ENCODE measurements at regions not wholly inside any gene's neighbourhood (a gene's known extent, or its start where the extent isn't known, plus 50 kb on each side); places are given as distances from the start of the nearest gene placed in this dataset.

GRCh38 chr3:177917234-177917861, 618.9 kb upstream of the KCNMB2 start:
- H4K20me1 ChIP-seq (ENCODE audit: insufficient read depth, low read length), result no peaks in the 10 kb centered on the region
- H3K27ac ChIP-seq (ENCODE audit: low read depth, low read length), result no peak overlapping the region
- H3K4me2 ChIP-seq (ENCODE audit: insufficient read depth, low read length), result no peak overlapping the region
- H2AFZ ChIP-seq (ENCODE audit: low read length), result no peak overlapping the region
- no peak for TF ChIP-seq CTCF (IDR thresholded peaks at IDR 0.05; ENCODE audit: extremely low read depth, low read depth, low read length)
- DNase-seq (ENCODE audit: insufficient read length, low spot score, missing footprints), result no peak
- no peaks in the 10 kb centered on the region for H3K79me2 ChIP-seq (ENCODE audit: insufficient read depth, low read length)
- H3K4me1 ChIP-seq (ENCODE audit: insufficient read depth, low read length), result no peaks in the 10 kb centered on the region
- no peaks in the 10 kb centered on the region for H3K27me3 ChIP-seq (ENCODE audit: insufficient read depth, low read length)
- no peaks in the 10 kb centered on the region for H3K36me3 ChIP-seq (ENCODE audit: insufficient read depth, low read length)
- no peaks in the 10 kb centered on the region for H3K9me3 ChIP-seq (ENCODE audit: low read depth, low read length)
- H3K4me3 ChIP-seq (ENCODE audit: insufficient read depth, low read length), result no peak overlapping the region

- H3K4me2 ChIP-seq (ENCODE audit: insufficient read depth, low read length), result no peak overlapping the region
- H3K4me3 ChIP-seq (ENCODE audit: insufficient read depth, low read length), result no peak overlapping the region
- H3K36me3 ChIP-seq (ENCODE audit: insufficient read depth, low read length), result no peaks in the 10 kb centered on the region
- no peaks in the 10 kb centered on the region for H3K27me3 ChIP-seq (ENCODE audit: insufficient read depth, low read length)
- TF ChIP-seq CTCF (IDR thresholded peaks at IDR 0.05; ENCODE audit: extremely low read depth, low read depth, low read length), result no peak
- H3K79me2 ChIP-seq (ENCODE audit: insufficient read depth, low read length), result no peaks in the 10 kb centered on the region
- no peak for DNase-seq (ENCODE audit: insufficient read length, low spot score, missing footprints)
- no peaks in the 10 kb centered on the region for H4K20me1 ChIP-seq (ENCODE audit: insufficient read depth, low read length)
- H3K27ac ChIP-seq (ENCODE audit: low read depth, low read length), result no peak overlapping the region
- H2AFZ ChIP-seq (ENCODE audit: low read length), result no peak overlapping the region
- no peaks in the 10 kb centered on the region for H3K9me3 ChIP-seq (ENCODE audit: low read depth, low read length)
- no peaks in the 10 kb centered on the region for H3K4me1 ChIP-seq (ENCODE audit: insufficient read depth, low read length)
Observed at GRCh38 chr3:177921153-177921552, 615.1 kb upstream of the KCNMB2 start.

- Histone ChIP-seq H3K27me3 (ENCODE audit: insufficient read depth, low read length) (no peaks in the 10 kb centered on the region), H3K4me2 (ENCODE audit: insufficient read depth, low read length) (no peak overlapping the region), H3K79me2 (ENCODE audit: insufficient read depth, low read length) (no peaks in the 10 kb centered on the region), H3K9me3 (ENCODE audit: low read depth, low read length) (no peaks in the 10 kb centered on the region), H3K27ac (ENCODE audit: low read depth, low read length) (no peak overlapping the region), H4K20me1 (ENCODE audit: insufficient read depth, low read length) (no peaks in the 10 kb centered on the region), H3K36me3 (ENCODE audit: insufficient read depth, low read length) (no peaks in the 10 kb centered on the region), H3K4me1 (ENCODE audit: insufficient read depth, low read length) (peaks cover 8% of the 10 kb centered on the region), H3K4me3 (ENCODE audit: insufficient read depth, low read length) (no peak overlapping the region), H2AFZ (ENCODE audit: low read length) (no peak overlapping the region)
- no peak for TF ChIP-seq CTCF (IDR thresholded peaks at IDR 0.05; ENCODE audit: extremely low read depth, low read depth, low read length)
- DNase-seq (ENCODE audit: insufficient read length, low spot score, missing footprints), result no peak
Observed at GRCh38 chr3:177924261-177924660, 612.0 kb upstream of the KCNMB2 start.

GRCh38 chr3:177928172-177928873, 607.9 kb upstream of the KCNMB2 start:
- Histone ChIP-seq H3K27me3 (ENCODE audit: insufficient read depth, low read length) (no peaks in the 10 kb centered on the region), H3K79me2 (ENCODE audit: insufficient read depth, low read length) (no peaks in the 10 kb centered on the region), H3K4me3 (ENCODE audit: insufficient read depth, low read length) (no peak overlapping the region), H3K36me3 (ENCODE audit: insufficient read depth, low read length) (no peaks in the 10 kb centered on the region), H2AFZ (ENCODE audit: low read length) (no peak overlapping the region), H3K4me1 (ENCODE audit: insufficient read depth, low read length) (peaks cover 37% of the 10 kb centered on the region), H3K4me2 (ENCODE audit: insufficient read depth, low read length) (no peak overlapping the region), H4K20me1 (ENCODE audit: insufficient read depth, low read length) (no peaks in the 10 kb centered on the region), H3K27ac (ENCODE audit: low read depth, low read length) (no peak overlapping the region), H3K9me3 (ENCODE audit: low read depth, low read length) (no peaks in the 10 kb centered on the region)
- DNase-seq (ENCODE audit: insufficient read length, low spot score, missing footprints), result no peak
- no peak for TF ChIP-seq CTCF (IDR thresholded peaks at IDR 0.05; ENCODE audit: extremely low read depth, low read depth, low read length)

Data from osteoblast (primary cell).